ENCODE measurements at regions not wholly inside any gene's neighbourhood (a gene's known extent, or its start where the extent isn't known, plus 50 kb on each side); places are given as distances from the start of the nearest gene placed in this dataset.
"Not testable (repeated sequence)": the region's sequence is repeated elsewhere in the genome, so short reads cannot be mapped to it uniquely, and the experiment has no call there.

DNA sequence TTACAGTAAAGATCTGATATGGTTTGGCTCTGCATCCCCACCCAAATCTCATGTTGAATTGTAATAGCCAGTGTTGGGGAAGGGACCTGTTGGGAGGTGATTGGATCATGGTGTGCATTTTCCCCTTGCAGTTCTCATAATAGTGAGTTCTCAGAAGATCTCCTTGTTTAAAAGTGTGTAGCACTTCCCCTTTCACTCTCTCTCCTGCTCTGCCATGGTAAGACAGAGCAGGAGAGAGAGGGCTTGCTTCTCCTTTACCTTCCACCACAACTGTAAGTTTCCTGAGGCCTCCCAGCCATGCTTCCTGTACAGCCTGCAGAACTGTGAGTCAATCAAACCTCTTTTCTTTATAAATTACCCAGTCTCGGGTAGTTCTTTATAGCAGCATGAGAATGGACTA is 1530.9 kb upstream of the C9orf72 start:
- H2BK20ac ChIP-seq (ENCODE audit: low read depth, low read length); H3K56ac ChIP-seq (ENCODE audit: extremely low read depth, insufficient read depth, low read length); H3K36me3 ChIP-seq (ENCODE audit: control insufficient read depth, insufficient read depth, low read length); H3K4me1 ChIP-seq (ENCODE audit: control insufficient read depth, insufficient read depth, low read length); H3K14ac ChIP-seq (replicated peaks; ENCODE audit: low read depth, low read length); H4K8ac ChIP-seq (ENCODE audit: low read depth in 2 of 2, low read length in 2 of 2); CTCF ChIA-PET; intact Hi-C loops (cut with micrococcal nuclease); H3K27ac ChIP-seq (ENCODE audit: insufficient read depth, low read length); in situ Hi-C loops (cut with MboI; ENCODE audit: low sequenced_read_pairs); DNase-seq; H3K9ac ChIP-seq (ENCODE audit: low read depth, low read length); dilution Hi-C loops (cut with HindIII; ENCODE audit: low sequenced_read_pairs, unreplicated experiment); H4K20me1 ChIP-seq (ENCODE audit: insufficient read depth, low read length); H3K18ac ChIP-seq (ENCODE audit: low read depth, low read length); POLR2A ChIA-PET (ENCODE audit: unreplicated experiment); BruUV-seq (replicated peaks); H3K9me3 ChIP-seq (ENCODE audit: control insufficient read depth, insufficient read depth, low read length); H2AK5ac ChIP-seq (ENCODE audit: low read depth, low read length); H3K4me3 ChIP-seq (ENCODE audit: insufficient read depth, low read depth, low read length); H3K79me1 ChIP-seq (ENCODE audit: low read depth in 1 of 2, low read length in 2 of 2); H4K91ac ChIP-seq (ENCODE audit: insufficient read depth, low read depth, low read length); H2BK120ac ChIP-seq (ENCODE audit: low read depth, low read length); H4K5ac ChIP-seq (ENCODE audit: low read depth, low read length); H2BK15ac ChIP-seq (ENCODE audit: low read depth, low read length); ATAC-seq (ENCODE audit: low read depth); H2BK5ac ChIP-seq (ENCODE audit: low read depth, low read length, poor library complexity, severe bottlenecking); H3K23ac ChIP-seq (ENCODE audit: low read depth, low read length); H3K9me1 ChIP-seq (ENCODE audit: insufficient read depth, low read length); H2AFZ ChIP-seq (replicated peaks; ENCODE audit: low read length, poor library complexity); H3K27me3 ChIP-seq (ENCODE audit: control insufficient read depth, insufficient read depth, low read length); H3K4me2 ChIP-seq (ENCODE audit: low read depth, low read length); H3K4ac ChIP-seq (ENCODE audit: low read depth, low read length); H2AK9ac ChIP-seq (replicated peaks; ENCODE audit: low read depth, low read length, poor library complexity): not testable (repeated sequence)
- WGBS, 2 experiments (ENCODE audit: extremely low coverage in 2 of 2, insufficient read length in 1 of 2) = no CpG with 5 or more reads among the region's 1 CpG
